ENCODE measurements at regions not wholly inside any gene's neighbourhood (a gene's known extent, or its start where the extent isn't known, plus 50 kb on each side); places are given as distances from the start of the nearest gene placed in this dataset.

DNA sequence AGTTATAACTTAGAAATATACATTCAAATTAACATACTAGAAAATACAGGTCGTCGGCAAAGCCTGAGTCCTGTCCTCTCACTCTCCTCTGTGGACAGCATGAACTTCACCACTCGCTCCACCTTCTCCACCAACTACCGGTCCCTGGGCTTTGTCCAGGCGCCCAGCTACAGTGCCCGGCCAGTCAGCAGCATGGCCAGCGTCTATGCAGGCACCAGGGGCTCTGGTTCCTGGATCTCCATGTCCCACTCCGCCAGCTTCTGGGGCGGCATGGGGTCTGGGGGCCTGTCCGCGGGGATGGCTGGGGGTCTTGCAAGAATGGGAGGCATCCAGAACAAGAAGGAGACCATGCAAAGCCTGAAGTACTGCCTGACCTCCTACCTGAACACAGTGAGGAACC is 319.4 kb downstream of the ZFHX3 start:
- TF ChIP-seq, protein P1, sequence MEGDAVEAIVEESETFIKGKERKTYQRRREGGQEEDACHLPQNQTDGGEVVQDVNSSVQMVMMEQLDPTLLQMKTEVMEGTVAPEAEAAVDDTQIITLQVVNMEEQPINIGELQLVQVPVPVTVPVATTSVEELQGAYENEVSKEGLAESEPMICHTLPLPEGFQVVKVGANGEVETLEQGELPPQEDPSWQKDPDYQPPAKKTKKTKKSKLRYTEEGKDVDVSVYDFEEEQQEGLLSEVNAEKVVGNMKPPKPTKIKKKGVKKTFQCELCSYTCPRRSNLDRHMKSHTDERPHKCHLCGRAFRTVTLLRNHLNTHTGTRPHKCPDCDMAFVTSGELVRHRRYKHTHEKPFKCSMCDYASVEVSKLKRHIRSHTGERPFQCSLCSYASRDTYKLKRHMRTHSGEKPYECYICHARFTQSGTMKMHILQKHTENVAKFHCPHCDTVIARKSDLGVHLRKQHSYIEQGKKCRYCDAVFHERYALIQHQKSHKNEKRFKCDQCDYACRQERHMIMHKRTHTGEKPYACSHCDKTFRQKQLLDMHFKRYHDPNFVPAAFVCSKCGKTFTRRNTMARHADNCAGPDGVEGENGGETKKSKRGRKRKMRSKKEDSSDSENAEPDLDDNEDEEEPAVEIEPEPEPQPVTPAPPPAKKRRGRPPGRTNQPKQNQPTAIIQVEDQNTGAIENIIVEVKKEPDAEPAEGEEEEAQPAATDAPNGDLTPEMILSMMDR (IDR thresholded peaks at IDR 0.05), result no peak
- no peak for TF ChIP-seq POLR2A (IDR thresholded peaks at IDR 0.05; ENCODE audit: low read depth)

All from esophagus muscularis mucosa (tissue), 3 donors.